SU-DHL-6 (cell line): ENCODE measurements at regions not wholly inside any gene's neighbourhood (a gene's known extent, or its start where the extent isn't known, plus 50 kb on each side); places are given as distances from the start of the nearest gene placed in this dataset.

Experiments used
- EZH2phosphoT487 ChIP-seq: fragments of 200-600 bp; sonication (generic), shearing (Covaris generic); conservative IDR thresholded peaks from 2 replicates; pipeline ENCODE4 v1.6.1; 2018; ENCODE audit warnings: mild to moderate bottlenecking, antibody characterized with exemption, low read length, moderate library complexity, mixed read lengths
- TF ChIP-seq, protein P1 (sequence below): fragments of 200-600 bp; sonication (generic); IDR thresholded peaks from one replicate; pipeline ENCODE4 v1.5.1; 2017; ENCODE audit warnings: antibody characterized with exemption, mild to moderate bottlenecking, low read length, moderate library complexity; ENCODE audit not compliant: insufficient read depth, poor library complexity, severe bottlenecking

DNA sequence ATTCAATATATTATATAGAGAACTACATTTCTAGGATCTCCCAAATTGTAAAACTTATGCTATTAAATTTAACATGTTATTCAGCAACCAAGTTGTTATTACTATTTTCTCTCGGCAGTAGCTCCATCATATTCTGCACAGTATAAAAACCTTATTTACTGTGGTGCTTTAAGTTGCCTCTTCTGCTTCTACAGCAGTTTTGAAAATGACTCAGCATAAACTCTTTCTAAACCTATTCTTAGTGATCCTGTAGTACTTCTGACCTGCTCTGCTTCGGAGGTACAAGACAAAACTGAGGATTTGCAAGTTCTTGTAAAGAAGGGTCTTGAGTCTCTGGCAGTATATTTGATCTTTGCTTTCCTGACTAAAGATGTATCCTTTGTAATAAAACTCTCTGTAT lies 567.2 kb downstream of the TMX3 start:
- TF ChIP-seq, protein P1, sequence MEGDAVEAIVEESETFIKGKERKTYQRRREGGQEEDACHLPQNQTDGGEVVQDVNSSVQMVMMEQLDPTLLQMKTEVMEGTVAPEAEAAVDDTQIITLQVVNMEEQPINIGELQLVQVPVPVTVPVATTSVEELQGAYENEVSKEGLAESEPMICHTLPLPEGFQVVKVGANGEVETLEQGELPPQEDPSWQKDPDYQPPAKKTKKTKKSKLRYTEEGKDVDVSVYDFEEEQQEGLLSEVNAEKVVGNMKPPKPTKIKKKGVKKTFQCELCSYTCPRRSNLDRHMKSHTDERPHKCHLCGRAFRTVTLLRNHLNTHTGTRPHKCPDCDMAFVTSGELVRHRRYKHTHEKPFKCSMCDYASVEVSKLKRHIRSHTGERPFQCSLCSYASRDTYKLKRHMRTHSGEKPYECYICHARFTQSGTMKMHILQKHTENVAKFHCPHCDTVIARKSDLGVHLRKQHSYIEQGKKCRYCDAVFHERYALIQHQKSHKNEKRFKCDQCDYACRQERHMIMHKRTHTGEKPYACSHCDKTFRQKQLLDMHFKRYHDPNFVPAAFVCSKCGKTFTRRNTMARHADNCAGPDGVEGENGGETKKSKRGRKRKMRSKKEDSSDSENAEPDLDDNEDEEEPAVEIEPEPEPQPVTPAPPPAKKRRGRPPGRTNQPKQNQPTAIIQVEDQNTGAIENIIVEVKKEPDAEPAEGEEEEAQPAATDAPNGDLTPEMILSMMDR = no peak
- TF ChIP-seq EZH2phosphoT487 = no peak
